ACC112 (cell line): ENCODE measurements at regions not wholly inside any gene's neighbourhood (a gene's known extent, or its start where the extent isn't known, plus 50 kb on each side); places are given as distances from the start of the nearest gene placed in this dataset.

ENCODE experiments used
- H2AFZ ChIP-seq: fragments of 200-600 bp; sonication (generic); one replicate; pipeline ENCODE4 v1.6.0; 2017; ENCODE audit warnings: antibody characterized with exemption, low read length; ENCODE audit not compliant: unreplicated experiment
- H3K27ac ChIP-seq: fragments of 200-600 bp; sonication (generic); 2 replicates; pipeline ENCODE4 v1.5.1; 2014; ENCODE audit warnings: low read depth, mild to moderate bottlenecking, antibody characterized with exemption, low read length, moderate library complexity
- H3K27me3 ChIP-seq: fragments of 200-600 bp; sonication (generic); 2 replicates; pipeline ENCODE4 v1.6.1; 2014; ENCODE audit warnings: mild to moderate bottlenecking, antibody characterized with exemption, low read length, moderate library complexity, mixed read lengths; ENCODE audit not compliant: insufficient read depth
- H3K36me3 ChIP-seq: fragments of 200-600 bp; sonication (generic); 2 replicates; pipeline ENCODE4 v1.6.1; 2016; ENCODE audit warnings: mild to moderate bottlenecking, antibody characterized with exemption, low read length, moderate library complexity, mixed read lengths; ENCODE audit not compliant: insufficient read depth
- H3K4me1 ChIP-seq: fragments of 200-600 bp; sonication (generic); one replicate; pipeline ENCODE4 v1.6.1; 2016; ENCODE audit warnings: low read length, mixed read lengths; ENCODE audit not compliant: insufficient read depth, unreplicated experiment, control insufficient read depth
- H3K4me3 ChIP-seq: fragments of 200-600 bp; sonication (generic); 2 replicates; pipeline ENCODE4 v1.5.1; 2014; ENCODE audit warnings: mild to moderate bottlenecking, low read depth, low read length
- H3K79me2 ChIP-seq: fragments of 200-600 bp; sonication (generic); one replicate; pipeline ENCODE4 v1.6.0; 2016; ENCODE audit warnings: low read length; ENCODE audit not compliant: control insufficient read depth, unreplicated experiment, insufficient read depth

DNA sequence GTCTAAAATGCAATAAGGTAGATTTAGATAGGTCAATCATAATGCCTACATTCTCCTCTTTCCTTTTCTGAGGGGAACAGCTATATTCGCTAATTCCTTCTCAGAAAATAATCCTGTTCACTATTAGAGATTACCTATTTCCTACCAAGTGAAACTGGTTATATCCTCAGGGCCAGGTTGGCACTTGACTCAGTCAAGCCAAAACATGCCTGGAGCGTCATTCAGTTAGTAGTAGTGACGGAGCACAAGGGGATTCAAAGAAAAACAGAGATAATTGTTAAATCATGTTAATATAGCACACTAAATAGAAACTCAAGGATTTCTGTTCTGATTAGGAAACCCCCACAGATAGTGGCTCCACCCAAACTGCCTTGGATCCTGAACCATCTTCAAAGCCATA is 515.4 kb upstream of the PTPRD start:
- H3K4me3 ChIP-seq = no peak overlapping the region
- no peaks in the 10 kb centered on the region for H3K4me1 ChIP-seq
- H2AFZ ChIP-seq = no peak overlapping the region
- no peaks in the 10 kb centered on the region for H3K27me3 ChIP-seq
- no peak overlapping the region for H3K27ac ChIP-seq
- no peaks in the 10 kb centered on the region for H3K79me2 ChIP-seq
- H3K36me3 ChIP-seq = no peaks in the 10 kb centered on the region

DNA sequence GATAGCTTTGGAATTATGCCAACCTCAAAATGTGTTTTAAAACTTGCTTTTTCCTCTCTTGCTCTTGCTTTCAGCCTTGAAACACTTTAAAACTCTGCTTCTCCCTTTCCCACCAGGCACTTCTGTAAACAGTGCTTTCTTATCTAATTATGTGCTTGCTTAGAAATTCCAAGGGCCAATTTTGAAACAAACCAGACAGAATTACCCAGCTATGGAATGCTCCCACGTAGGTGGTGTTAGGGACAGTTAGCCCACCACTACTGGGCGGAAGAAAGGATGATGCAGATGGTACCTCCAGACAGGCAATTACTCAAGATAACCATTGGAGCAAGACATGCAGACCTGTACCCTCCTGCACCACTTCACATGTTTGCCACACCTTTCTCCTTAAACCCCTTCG is 523.0 kb upstream of the PTPRD start:
- H3K79me2 ChIP-seq = no peaks in the 10 kb centered on the region
- H3K36me3 ChIP-seq = no peaks in the 10 kb centered on the region
- no peak overlapping the region for H3K4me3 ChIP-seq
- no peak overlapping the region for H3K27ac ChIP-seq
- H3K4me1 ChIP-seq = no peaks in the 10 kb centered on the region
- H3K27me3 ChIP-seq = no peaks in the 10 kb centered on the region
- no peak overlapping the region for H2AFZ ChIP-seq

GRCh38 chr9:11141357-11141756 is 528.6 kb upstream of the PTPRD start:
- no peak overlapping the region for H3K27ac ChIP-seq
- H3K79me2 ChIP-seq = no peaks in the 10 kb centered on the region
- no peak overlapping the region for H3K4me3 ChIP-seq
- H3K27me3 ChIP-seq = no peaks in the 10 kb centered on the region
- no peaks in the 10 kb centered on the region for H3K4me1 ChIP-seq
- no peak overlapping the region for H2AFZ ChIP-seq
- no peaks in the 10 kb centered on the region for H3K36me3 ChIP-seq

GRCh38 chr9:11142965-11143738 is 530.4 kb upstream of the PTPRD start:
- Histone ChIP-seq H3K79me2 (no peaks in the 10 kb centered on the region), H3K4me3 (no peak overlapping the region), H3K36me3 (no peaks in the 10 kb centered on the region), H2AFZ (no peak overlapping the region), H3K27me3 (no peaks in the 10 kb centered on the region), H3K4me1 (no peaks in the 10 kb centered on the region), H3K27ac (no peak overlapping the region)

- Histone ChIP-seq H3K4me1 (no peaks in the 10 kb centered on the region), H3K36me3 (no peaks in the 10 kb centered on the region), H3K79me2 (no peaks in the 10 kb centered on the region), H2AFZ (no peak overlapping the region), H3K27me3 (no peaks in the 10 kb centered on the region), H3K4me3 (no peak overlapping the region), H3K27ac (no peak overlapping the region)
These were observed 531.9 kb upstream of the PTPRD start for GRCh38 chr9:11144746-11145145.

GRCh38 chr9:11148189-11148588 is 535.4 kb upstream of the PTPRD start:
- Histone ChIP-seq H3K4me3 (no peak overlapping the region), H3K27ac (no peak overlapping the region), H3K79me2 (no peaks in the 10 kb centered on the region), H3K27me3 (no peaks in the 10 kb centered on the region), H3K4me1 (no peaks in the 10 kb centered on the region), H2AFZ (no peak overlapping the region), H3K36me3 (no peaks in the 10 kb centered on the region)

GRCh38 chr9:11149065-11149464 is 536.3 kb upstream of the PTPRD start:
- Histone ChIP-seq H3K79me2 (no peaks in the 10 kb centered on the region), H3K36me3 (no peaks in the 10 kb centered on the region), H3K4me3 (no peak overlapping the region), H3K4me1 (no peaks in the 10 kb centered on the region), H2AFZ (no peak overlapping the region), H3K27ac (no peak overlapping the region), H3K27me3 (no peaks in the 10 kb centered on the region)

- no peak overlapping the region for H3K27ac ChIP-seq
- no peaks in the 10 kb centered on the region for H3K79me2 ChIP-seq
- H3K36me3 ChIP-seq = no peaks in the 10 kb centered on the region
- no peaks in the 10 kb centered on the region for H3K4me1 ChIP-seq
- H2AFZ ChIP-seq = no peak overlapping the region
- H3K4me3 ChIP-seq = no peak overlapping the region
- no peaks in the 10 kb centered on the region for H3K27me3 ChIP-seq
These were observed 545.3 kb upstream of the PTPRD start for GRCh38 chr9:11158063-11158462.

DNA sequence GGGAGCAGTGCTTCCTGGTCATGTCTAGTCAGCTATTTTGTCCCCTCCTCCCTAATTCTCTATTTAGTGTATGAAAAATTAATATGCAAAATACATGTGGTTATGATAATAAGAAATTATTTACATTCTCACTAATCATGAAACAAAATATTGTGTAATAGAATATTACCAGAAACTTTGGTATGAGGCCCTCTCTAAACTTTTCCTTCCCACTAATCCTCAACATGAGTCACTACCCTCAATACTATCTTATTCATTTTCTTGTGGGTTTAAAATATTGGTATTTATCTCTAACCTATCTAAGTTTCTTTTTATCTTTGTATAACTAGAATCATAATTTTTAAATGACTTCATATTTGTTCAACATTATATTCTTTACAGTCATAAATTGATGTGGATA is 545.9 kb upstream of the PTPRD start:
- no peaks in the 10 kb centered on the region for H3K79me2 ChIP-seq
- no peaks in the 10 kb centered on the region for H3K36me3 ChIP-seq
- no peak overlapping the region for H2AFZ ChIP-seq
- no peaks in the 10 kb centered on the region for H3K27me3 ChIP-seq
- H3K27ac ChIP-seq = no peak overlapping the region
- H3K4me1 ChIP-seq = no peaks in the 10 kb centered on the region
- no peak overlapping the region for H3K4me3 ChIP-seq

GRCh38 chr9:11159318-11159862 is 546.6 kb upstream of the PTPRD start:
- Histone ChIP-seq H3K4me3 (no peak overlapping the region), H3K27ac (no peak overlapping the region)

GRCh38 chr9:11163843-11164242 is 551.0 kb upstream of the PTPRD start:
- H3K4me3 ChIP-seq = no peak overlapping the region
- H3K27me3 ChIP-seq = no peaks in the 10 kb centered on the region
- no peak overlapping the region for H2AFZ ChIP-seq
- H3K4me1 ChIP-seq = no peaks in the 10 kb centered on the region
- no peaks in the 10 kb centered on the region for H3K79me2 ChIP-seq
- H3K27ac ChIP-seq = no peak overlapping the region
- H3K36me3 ChIP-seq = no peaks in the 10 kb centered on the region

More at GRCh38 chr9:11159318-11159862, 546.6 kb upstream of the PTPRD start:
- H3K36me3 ChIP-seq = no peaks in the 10 kb centered on the region
- no peak overlapping the region for H2AFZ ChIP-seq
- H3K27me3 ChIP-seq = no peaks in the 10 kb centered on the region
- H3K79me2 ChIP-seq = no peaks in the 10 kb centered on the region
- no peaks in the 10 kb centered on the region for H3K4me1 ChIP-seq
